Endothelial cell (in vitro differentiated cells): ENCODE measurements at regions not wholly inside any gene's neighbourhood (a gene's known extent, or its start where the extent isn't known, plus 50 kb on each side); places are given as distances from the start of the nearest gene placed in this dataset.

Experiments used
- DNase-seq: peaks from one replicate; pipeline ENCODE4 v3.0.0; 2021; ENCODE audit warnings: low spot score
- H3K27ac Mint-ChIP-seq: one replicate; pipeline ENCODE4 v1.8.0; 2021; ENCODE audit warnings: mixed read lengths, inconsistent platforms; ENCODE audit not compliant: unreplicated experiment
- H3K27me3 Mint-ChIP-seq: one replicate; pipeline ENCODE4 v1.8.0; 2021; ENCODE audit warnings: mild to moderate bottlenecking, moderate library complexity, mixed read lengths, inconsistent platforms; ENCODE audit not compliant: unreplicated experiment
- H3K36me3 Mint-ChIP-seq: one replicate; pipeline ENCODE4 v1.8.0; 2021; ENCODE audit warnings: mild to moderate bottlenecking, low read depth, mixed read lengths, inconsistent platforms; ENCODE audit not compliant: unreplicated experiment
- H3K4me1 Mint-ChIP-seq: one replicate; pipeline ENCODE4 v1.8.0; 2021; ENCODE audit warnings: mild to moderate bottlenecking, mixed read lengths, inconsistent platforms; ENCODE audit not compliant: unreplicated experiment
- H3K4me3 Mint-ChIP-seq: one replicate; pipeline ENCODE4 v1.8.0; 2021; ENCODE audit warnings: mild to moderate bottlenecking, mixed read lengths, inconsistent platforms; ENCODE audit not compliant: unreplicated experiment
- H3K9me3 Mint-ChIP-seq: one replicate; pipeline ENCODE4 v1.8.0; 2021; ENCODE audit warnings: mixed read lengths, inconsistent platforms; ENCODE audit not compliant: unreplicated experiment
- CTCF ChIP-seq: fragments of 200-600 bp; sonication (generic); IDR thresholded peaks from one replicate; pipeline ENCODE4 v1.5.0; 2021; ENCODE audit warnings: antibody characterized with exemption; ENCODE audit not compliant: unreplicated experiment

DNA sequence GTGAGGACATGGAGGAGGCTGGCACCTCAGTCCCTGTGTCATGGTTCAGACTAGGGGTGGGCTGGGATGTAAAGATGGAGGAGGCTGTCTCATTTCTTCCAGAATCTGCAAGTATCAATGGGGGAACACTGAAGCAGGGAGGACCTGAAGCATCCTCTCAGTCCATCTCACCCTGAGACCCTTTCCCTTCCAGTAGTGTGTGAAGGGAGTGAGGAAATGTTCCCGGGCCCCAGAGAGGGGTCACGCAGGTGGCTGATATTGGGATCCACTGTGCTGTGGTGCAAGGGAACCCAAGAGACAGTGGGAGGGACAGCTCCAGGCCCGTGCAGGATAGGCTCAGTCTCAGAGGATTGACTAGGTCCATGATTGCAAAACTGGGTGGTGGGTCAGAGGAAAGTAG is 72.2 kb upstream of the ADPGK start:
- Mint-ChIP-seq H3K27me3 (no peaks in the 10 kb centered on the region), H3K9me3 (no peaks in the 10 kb centered on the region), H3K4me1 (no peaks in the 10 kb centered on the region), H3K27ac (no peak overlapping the region), H3K36me3 (peaks cover 3% of the 10 kb centered on the region), H3K4me3 (no peak overlapping the region)
- TF ChIP-seq CTCF = no peak
- DNase-seq = no peak

GRCh38 chr15:72852273-72852672 is 68.7 kb upstream of the ADPGK start:
- H3K4me1 Mint-ChIP-seq = peaks cover 9% of the 10 kb centered on the region
- no peak for DNase-seq
- H3K27me3 Mint-ChIP-seq = no peaks in the 10 kb centered on the region
- H3K36me3 Mint-ChIP-seq = peaks cover 3% of the 10 kb centered on the region
- no peaks in the 10 kb centered on the region for H3K9me3 Mint-ChIP-seq
- TF ChIP-seq CTCF = no peak
- H3K27ac Mint-ChIP-seq = no peak overlapping the region
- no peak overlapping the region for H3K4me3 Mint-ChIP-seq

DNA sequence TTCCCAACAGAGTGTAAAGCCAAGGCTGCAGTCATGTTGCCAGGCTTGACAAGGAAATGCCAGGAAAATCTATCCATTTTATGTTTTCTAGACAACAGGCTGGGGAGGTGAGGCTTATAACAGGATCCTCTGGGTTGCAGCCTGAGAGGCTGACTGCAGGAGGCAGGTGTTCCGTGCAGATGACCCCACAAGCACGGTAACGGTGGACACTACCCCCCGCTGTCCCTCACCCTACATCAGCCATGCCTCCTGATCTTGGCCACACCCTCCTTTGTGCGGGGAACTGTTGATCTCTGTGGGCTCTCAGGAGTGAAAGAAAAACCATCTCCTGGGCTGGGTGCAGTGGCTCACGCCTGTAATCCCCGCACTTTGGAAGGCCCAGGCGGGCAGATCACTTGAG is 68.0 kb upstream of the ADPGK start:
- no peak for DNase-seq
- no peaks in the 10 kb centered on the region for H3K9me3 Mint-ChIP-seq
- H3K27ac Mint-ChIP-seq = no peak overlapping the region
- no peaks in the 10 kb centered on the region for H3K27me3 Mint-ChIP-seq
- H3K36me3 Mint-ChIP-seq = peaks cover 3% of the 10 kb centered on the region
- no peak for TF ChIP-seq CTCF
- no peak overlapping the region for H3K4me3 Mint-ChIP-seq
- peaks cover 9% of the 10 kb centered on the region for H3K4me1 Mint-ChIP-seq

GRCh38 chr15:72850833-72851232 is 67.3 kb upstream of the ADPGK start:
- Mint-ChIP-seq H3K27me3 (no peaks in the 10 kb centered on the region), H3K4me3 (no peak overlapping the region), H3K4me1 (peaks cover 9% of the 10 kb centered on the region), H3K27ac (no peak overlapping the region), H3K9me3 (no peaks in the 10 kb centered on the region), H3K36me3 (peaks cover 3% of the 10 kb centered on the region)
- DNase-seq = no peak
- no peak for TF ChIP-seq CTCF

DNA sequence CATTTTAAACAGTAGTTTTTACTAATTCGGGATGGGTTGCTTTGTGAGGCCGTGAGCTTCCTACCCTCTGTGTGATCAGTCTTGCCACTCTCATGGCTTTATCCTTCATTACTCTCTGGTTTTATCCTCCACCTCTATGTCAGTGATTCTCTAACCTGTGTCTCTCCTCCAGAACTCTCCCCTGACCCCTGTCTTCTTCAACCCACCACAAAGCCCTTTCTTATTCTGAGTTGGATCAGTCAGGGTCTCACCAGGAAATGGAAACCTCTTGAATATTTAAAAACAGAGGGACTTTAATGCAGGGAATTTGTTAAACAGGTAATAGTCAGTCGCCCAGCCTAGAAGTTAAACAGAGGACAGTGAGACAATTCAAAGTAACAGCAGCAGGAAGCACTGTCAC is 64.2 kb upstream of the ADPGK start:
- H3K36me3 Mint-ChIP-seq = no peaks in the 10 kb centered on the region
- no peaks in the 10 kb centered on the region for H3K9me3 Mint-ChIP-seq
- TF ChIP-seq CTCF = no peak
- H3K27me3 Mint-ChIP-seq = no peaks in the 10 kb centered on the region
- no peak for DNase-seq
- H3K27ac Mint-ChIP-seq = no peak overlapping the region
- H3K4me1 Mint-ChIP-seq = peaks cover 9% of the 10 kb centered on the region
- H3K4me3 Mint-ChIP-seq = no peak overlapping the region
